Mesenchymal stem cell (in vitro differentiated cells and primary cell): ENCODE measurements at regions not wholly inside any gene's neighbourhood (a gene's known extent, or its start where the extent isn't known, plus 50 kb on each side); places are given as distances from the start of the nearest gene placed in this dataset.

Source experiments
- DNase-seq: peaks from one replicate; pipeline ENCODE4 v3.0.0-alpha.2; 2013
- H2AFZ ChIP-seq: one replicate; pipeline ENCODE4 v1.6.1; 2013; ENCODE audit warnings: low read depth, mild to moderate bottlenecking, control low read depth, inconsistent platforms, low read length, moderate library complexity
- H2AK5ac ChIP-seq: 2 replicates; pipeline ENCODE4 v1.6.1; 2013; ENCODE audit warnings: low read length, moderate library complexity, mild to moderate bottlenecking, inconsistent platforms; ENCODE audit not compliant: severe bottlenecking
- H2BK120ac ChIP-seq: one replicate; pipeline ENCODE4 v1.6.1; 2013; ENCODE audit warnings: low read depth, mild to moderate bottlenecking, inconsistent platforms, low read length, moderate library complexity
- H2BK12ac ChIP-seq, 2 experiments: one replicate each; pipeline ENCODE4 v1.6.1; 2013; ENCODE audit warnings: inconsistent platforms in 2 of 2, low read length in 2 of 2, mild to moderate bottlenecking in 2 of 2, moderate library complexity in 2 of 2, control low read depth in 1 of 2
- H2BK15ac ChIP-seq: one replicate; pipeline ENCODE4 v1.6.1; 2013; ENCODE audit warnings: mild to moderate bottlenecking, low read depth, inconsistent platforms; ENCODE audit not compliant: poor library complexity, severe bottlenecking
- H2BK5ac ChIP-seq: 2 replicates; pipeline ENCODE4 v1.6.1; 2013; ENCODE audit warnings: low read depth, mild to moderate bottlenecking, low read length, control low read depth, inconsistent platforms; ENCODE audit not compliant: poor library complexity, severe bottlenecking
- H3K14ac ChIP-seq, 2 experiments: one replicate each; pipeline ENCODE4 v1.6.1; 2013; ENCODE audit warnings: inconsistent platforms in 2 of 2, low read length in 2 of 2, control low read depth in 1 of 2, mild to moderate bottlenecking in 1 of 2, moderate library complexity in 1 of 2
- H3K18ac ChIP-seq, 2 experiments: one replicate each; pipeline ENCODE4 v1.6.1; 2013; ENCODE audit warnings: inconsistent platforms in 2 of 2, low read length in 2 of 2, control low read depth in 1 of 2, low read depth in 1 of 2, mild to moderate bottlenecking in 1 of 2
- H3K23ac ChIP-seq, 2 experiments: one replicate each; pipeline ENCODE4 v1.6.1; 2013; ENCODE audit warnings: inconsistent platforms in 2 of 2, low read length in 2 of 2, mild to moderate bottlenecking in 2 of 2, moderate library complexity in 2 of 2, control low read depth in 1 of 2
- H3K27ac ChIP-seq: 2 replicates; pipeline ENCODE4 v1.5.1; 2013; ENCODE audit warnings: mild to moderate bottlenecking, moderate library complexity, low read length, control low read depth, inconsistent platforms; ENCODE audit not compliant: poor library complexity, severe bottlenecking
- H3K27me3 ChIP-seq, 2 experiments: 2 replicates each; pipeline versions ENCODE4 v1.6.1 to v1.7.0; 2013; ENCODE audit warnings: low read length in 2 of 2, mild to moderate bottlenecking in 2 of 2, moderate library complexity in 2 of 2, control low read depth in 1 of 2, inconsistent platforms in 1 of 2; ENCODE audit not compliant: control insufficient read depth in 1 of 2, insufficient read depth in 1 of 2
- H3K36me3 ChIP-seq, 2 experiments: 2 replicates each; pipeline versions ENCODE4 v1.6.1 to v1.7.0; 2013; ENCODE audit warnings: low read length in 2 of 2, control low read depth in 1 of 2, inconsistent platforms in 1 of 2, low read depth in 1 of 2, mild to moderate bottlenecking in 1 of 2; ENCODE audit not compliant: insufficient read depth in 2 of 2, control insufficient read depth in 1 of 2
- H3K4ac ChIP-seq, 2 experiments: one replicate each; pipeline ENCODE4 v1.6.1; 2013; ENCODE audit warnings: inconsistent platforms in 2 of 2, low read length in 2 of 2, mild to moderate bottlenecking in 2 of 2, moderate library complexity in 2 of 2, control low read depth in 1 of 2, low read depth in 1 of 2
- H3K4me1 ChIP-seq: 2 replicates; pipeline ENCODE4 v1.6.1; 2013; ENCODE audit warnings: low read depth, low read length, control low read depth; ENCODE audit not compliant: control insufficient read depth, insufficient read depth
- H3K4me2 ChIP-seq: 2 replicates; pipeline ENCODE4 v1.6.1; 2013; ENCODE audit warnings: low read length, mild to moderate bottlenecking, inconsistent platforms; ENCODE audit not compliant: poor library complexity, severe bottlenecking
- H3K4me3 ChIP-seq, 2 experiments: 2 replicates each; pipeline versions ENCODE4 v1.5.1 to v1.7.0; 2013; ENCODE audit warnings: low read length in 2 of 2, mild to moderate bottlenecking in 2 of 2, control low read depth in 1 of 2, low read depth in 1 of 2; ENCODE audit not compliant: insufficient read depth in 1 of 2
- H3K79me1 ChIP-seq: replicated peaks from 2 replicates; pipeline ENCODE4 v1.6.1; 2013; ENCODE audit warnings: mild to moderate bottlenecking, control low read depth, low read length, inconsistent platforms; ENCODE audit not compliant: poor library complexity, severe bottlenecking
- H3K9ac ChIP-seq: 2 replicates; pipeline ENCODE4 v1.7.0; 2013; ENCODE audit warnings: mild to moderate bottlenecking, low read length, moderate library complexity
- H3K9me3 ChIP-seq: 2 replicates; pipeline ENCODE4 v1.7.0; 2013; ENCODE audit warnings: mild to moderate bottlenecking, low read length; ENCODE audit not compliant: control insufficient read depth
- H4K8ac ChIP-seq: one replicate; pipeline ENCODE4 v1.6.1; 2013; ENCODE audit warnings: inconsistent platforms, mild to moderate bottlenecking, low read length, moderate library complexity
- H4K91ac ChIP-seq: one replicate; pipeline ENCODE4 v1.6.1; 2013; ENCODE audit warnings: mild to moderate bottlenecking, low read length, inconsistent platforms
- WGBS: methylation state at CpG from one replicate; pipeline ENCODE4 v1.1.7; 2013; ENCODE audit warnings: mixed read lengths; 5-methylcytosine and 5-hydroxymethylcytosine counted together

- H4K91ac ChIP-seq = no peak overlapping the region
- peaks cover 2% of the 10 kb centered on the region for H3K9me3 ChIP-seq
- H2AFZ ChIP-seq = no peak overlapping the region
- no peak overlapping the region for H3K14ac ChIP-seq
- H3K4me1 ChIP-seq = no peaks in the 10 kb centered on the region
- DNase-seq = peak; percentile 2
- no peak overlapping the region for H2BK15ac ChIP-seq
- no peak overlapping the region for H3K27ac ChIP-seq
- H2BK12ac ChIP-seq = no peak overlapping the region
- H3K18ac ChIP-seq = no peak overlapping the region
- H3K23ac ChIP-seq = no peak overlapping the region
- no peak overlapping the region for H2BK5ac ChIP-seq
- H3K4me3 ChIP-seq = no peak overlapping the region
- H3K27me3 ChIP-seq = no peaks in the 10 kb centered on the region
- H2AK5ac ChIP-seq = no peak overlapping the region
- no peak overlapping the region for H3K4ac ChIP-seq
- no peaks in the 10 kb centered on the region for H3K36me3 ChIP-seq
- H3K9ac ChIP-seq = no peak overlapping the region
- H3K4me2 ChIP-seq = no peak overlapping the region
- H4K8ac ChIP-seq = no peak overlapping the region
- H2BK120ac ChIP-seq = no peak overlapping the region
- 84% methylated on average over 3 of the region's 3 CpGs for WGBS
- H3K79me1 ChIP-seq = no peaks in the 10 kb centered on the region
Measured at GRCh38 chr16:62965831-62966230, 929.6 kb upstream of the CDH8 start.

- Histone ChIP-seq H3K9ac (no peak overlapping the region), H3K4me3 (no peak overlapping the region), H3K4ac (no peak overlapping the region), H3K4me1 (no peaks in the 10 kb centered on the region), H3K14ac (no peak overlapping the region), H3K79me1 (no peaks in the 10 kb centered on the region), H3K27me3 (no peaks in the 10 kb centered on the region), H2AK5ac (no peak overlapping the region), H3K27ac (no peak overlapping the region), H2BK120ac (no peak overlapping the region), H2BK15ac (no peak overlapping the region), H3K23ac (no peak overlapping the region), H3K36me3 (no peaks in the 10 kb centered on the region), H4K91ac (no peak overlapping the region), H2BK5ac (no peak overlapping the region), H3K4me2 (no peak overlapping the region), H2BK12ac (no peak overlapping the region), H2AFZ (no peak overlapping the region), H3K18ac (no peak overlapping the region), H3K9me3 (peaks cover 2% of the 10 kb centered on the region), H4K8ac (no peak overlapping the region)
- 100% methylated on average over 1 of the region's 2 CpGs for WGBS
- no peak for DNase-seq
Measured at GRCh38 chr16:62963846-62964245, 927.6 kb upstream of the CDH8 start.

GRCh38 chr16:62955033-62955349 is 918.8 kb upstream of the CDH8 start:
- H4K91ac ChIP-seq = no peak overlapping the region
- no peak overlapping the region for H2BK12ac ChIP-seq
- no peak overlapping the region for H2AFZ ChIP-seq
- no peaks in the 10 kb centered on the region for H3K79me1 ChIP-seq
- H2AK5ac ChIP-seq = no peak overlapping the region
- no peaks in the 10 kb centered on the region for H3K27me3 ChIP-seq
- H3K4ac ChIP-seq = no peak overlapping the region
- H3K4me3 ChIP-seq = no peak overlapping the region
- no peak overlapping the region for H3K27ac ChIP-seq
- H2BK5ac ChIP-seq = no peak overlapping the region
- H2BK15ac ChIP-seq = no peak overlapping the region
- no peaks in the 10 kb centered on the region for H3K36me3 ChIP-seq
- 55% methylated on average over 6 of the region's 7 CpGs for WGBS
- H3K14ac ChIP-seq = no peak overlapping the region
- H3K9ac ChIP-seq = no peak overlapping the region
- no peak overlapping the region for H4K8ac ChIP-seq
- no peak overlapping the region for H3K4me2 ChIP-seq
- no peak overlapping the region for H3K18ac ChIP-seq
- H3K4me1 ChIP-seq = no peaks in the 10 kb centered on the region
- no peak overlapping the region for H2BK120ac ChIP-seq
- H3K23ac ChIP-seq = no peak overlapping the region
- DNase-seq = no peak
- peaks cover 3% of the 10 kb centered on the region for H3K9me3 ChIP-seq

DNA sequence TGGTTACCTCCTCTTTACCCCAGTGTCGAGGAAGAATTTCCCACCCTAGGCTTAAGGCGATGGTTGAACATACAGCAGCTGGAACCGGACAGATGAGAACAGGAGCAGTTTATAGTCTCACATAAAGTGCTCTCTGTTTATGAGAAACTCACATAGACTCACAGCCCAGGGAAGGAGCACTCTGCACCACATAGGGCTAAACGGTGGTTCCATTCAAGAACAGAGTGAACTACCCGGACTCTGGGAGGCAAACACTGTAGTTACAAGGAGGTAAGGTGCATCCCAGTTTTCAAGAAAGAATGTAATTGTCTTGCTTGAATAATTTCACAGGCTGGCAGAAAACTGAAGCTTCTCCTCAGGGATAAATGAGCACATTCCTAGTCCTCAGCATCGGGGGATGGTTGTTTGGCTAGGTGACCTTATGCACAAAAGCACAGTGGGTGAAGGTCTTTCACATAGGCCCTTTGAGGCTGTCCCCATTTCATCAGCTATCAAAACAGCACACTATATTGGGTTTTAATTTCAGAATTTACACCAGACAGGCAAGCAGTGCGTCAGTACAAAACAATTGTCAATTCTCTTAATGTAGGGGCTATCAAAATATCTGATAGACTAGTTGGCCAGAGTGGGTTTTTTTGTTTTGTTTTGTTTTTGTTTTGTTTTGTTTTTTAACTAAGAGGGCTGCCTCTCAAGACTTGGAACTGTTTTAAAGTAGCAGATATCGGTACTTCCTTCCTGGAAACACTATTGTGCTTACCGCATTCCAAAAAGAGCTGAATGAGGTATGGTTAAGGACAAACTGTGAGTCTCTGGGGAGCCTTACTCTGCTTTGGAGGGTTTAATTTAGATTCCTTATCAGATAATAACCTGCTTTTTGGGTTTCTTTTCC is 918.1 kb upstream of the CDH8 start:
- Histone ChIP-seq H3K27me3 (no peaks in the 10 kb centered on the region), H4K91ac (no peak overlapping the region)

More for the DNA sequence above, 918.1 kb upstream of the CDH8 start:
- Histone ChIP-seq H3K4me1 (no peaks in the 10 kb centered on the region), H2BK120ac (no peak overlapping the region), H2AFZ (no peak overlapping the region), H3K27ac (no peak overlapping the region), H3K9me3 (peaks cover 3% of the 10 kb centered on the region), H3K9ac (no peak overlapping the region), H3K4me2 (no peak overlapping the region), H3K18ac (no peak overlapping the region), H3K4ac (no peak overlapping the region), H2BK12ac (no peak overlapping the region), H2BK5ac (no peak overlapping the region), H3K36me3 (no peaks in the 10 kb centered on the region), H2AK5ac (no peak overlapping the region), H3K14ac (no peak overlapping the region), H3K79me1 (no peaks in the 10 kb centered on the region), H2BK15ac (no peak overlapping the region), H4K8ac (no peak overlapping the region), H3K23ac (no peak overlapping the region), H3K4me3 (no peak overlapping the region)
- 77% methylated on average over 9 of the region's 9 CpGs for WGBS
- no peak for DNase-seq
